Epithelial cell of prostate (primary cell): ENCODE measurements at regions not wholly inside any gene's neighbourhood (a gene's known extent, or its start where the extent isn't known, plus 50 kb on each side); places are given as distances from the start of the nearest gene placed in this dataset.
"Not testable (repeated sequence)": the region's sequence is repeated elsewhere in the genome, so short reads cannot be mapped to it uniquely, and the experiment has no call there.

ENCODE experiments used
- DNase-seq: peaks from one replicate; pipeline ENCODE4 v3.0.0-alpha.2; 2011; ENCODE audit warnings: low read depth, low spot score
- H3K27ac ChIP-seq: fragments of 450-650 bp; 2 replicates; pipeline ENCODE4 v1.5.1; 2017; ENCODE audit warnings: mild to moderate bottlenecking

- no peak for DNase-seq
- H3K27ac ChIP-seq, result no peak overlapping the region
Measured at GRCh38 chr2:180570864-180571263, 409.5 kb upstream of the UBE2E3 start.

- no peak overlapping the region for H3K27ac ChIP-seq
- no peak for DNase-seq
Measured at GRCh38 chr2:180564051-180564450, 416.4 kb upstream of the UBE2E3 start.

GRCh38 chr2:180562378-180562777 is 418.0 kb upstream of the UBE2E3 start:
- no peak overlapping the region for H3K27ac ChIP-seq
- no peak for DNase-seq

GRCh38 chr2:180559771-180560170 is 420.6 kb upstream of the UBE2E3 start:
- H3K27ac ChIP-seq, result no peak overlapping the region
- DNase-seq, result no peak

- H3K27ac ChIP-seq, result no peak overlapping the region
- no peak for DNase-seq
Measured at GRCh38 chr2:180559038-180559437, 421.4 kb upstream of the UBE2E3 start.

- no peak for DNase-seq
Measured at GRCh38 chr2:180555391-180555965, 424.9 kb upstream of the UBE2E3 start.

GRCh38 chr2:180554330-180554729 is 426.1 kb upstream of the UBE2E3 start:
- no peak for DNase-seq
- H3K27ac ChIP-seq, result no peak overlapping the region

More at GRCh38 chr2:180555391-180555965, 424.9 kb upstream of the UBE2E3 start:
- no peak overlapping the region for H3K27ac ChIP-seq

GRCh38 chr2:180553094-180553715 is 427.2 kb upstream of the UBE2E3 start:
- no peak for DNase-seq
- H3K27ac ChIP-seq, result no peak overlapping the region

- no peak for DNase-seq
- H3K27ac ChIP-seq, result no peak overlapping the region
Measured at GRCh38 chr2:180542511-180542910, 437.9 kb upstream of the UBE2E3 start.

GRCh38 chr2:180540761-180541160 is 439.6 kb upstream of the UBE2E3 start:
- H3K27ac ChIP-seq, result no peak overlapping the region
- no peak for DNase-seq

- H3K27ac ChIP-seq, result no peak overlapping the region
- DNase-seq, result no peak
Measured at GRCh38 chr2:180539541-180539940, 440.9 kb upstream of the UBE2E3 start.

- no peak overlapping the region for H3K27ac ChIP-seq
- DNase-seq, result no peak
Measured at GRCh38 chr2:180535289-180535688, 445.1 kb upstream of the UBE2E3 start.

- DNase-seq, H3K27ac ChIP-seq: not testable (repeated sequence)
Measured at GRCh38 chr2:180531787-180532186, 448.6 kb upstream of the UBE2E3 start.

- H3K27ac ChIP-seq, result no peak overlapping the region
- DNase-seq, result no peak
Measured at GRCh38 chr2:180524499-180524898, 455.9 kb upstream of the UBE2E3 start.

- peak; percentile 16 for DNase-seq
- H3K27ac ChIP-seq, result no peak overlapping the region
Measured at GRCh38 chr2:180523621-180524340, 456.6 kb upstream of the UBE2E3 start.

- no peak overlapping the region for H3K27ac ChIP-seq
- DNase-seq, result peak; percentile 67
Measured at GRCh38 chr2:180520921-180521581, 459.4 kb upstream of the UBE2E3 start.

GRCh38 chr2:180520206-180520605 is 460.2 kb upstream of the UBE2E3 start:
- no peak for DNase-seq
- H3K27ac ChIP-seq, result no peak overlapping the region

GRCh38 chr2:180519276-180519675 is 461.1 kb upstream of the UBE2E3 start:
- no peak overlapping the region for H3K27ac ChIP-seq
- peak; percentile 36 for DNase-seq

GRCh38 chr2:180516232-180516631 is 464.2 kb upstream of the UBE2E3 start:
- H3K27ac ChIP-seq, result no peak overlapping the region

GRCh38 chr2:180513389-180513788 is 467.0 kb upstream of the UBE2E3 start:
- no peak overlapping the region for H3K27ac ChIP-seq
- no peak for DNase-seq

More at GRCh38 chr2:180516232-180516631, 464.2 kb upstream of the UBE2E3 start:
- DNase-seq, result no peak

GRCh38 chr2:180508458-180508857 is 471.9 kb upstream of the UBE2E3 start:
- no peak for DNase-seq
- no peak overlapping the region for H3K27ac ChIP-seq
